Esophagus muscularis mucosa (tissue), 3 donors: ENCODE measurements at regions not wholly inside any gene's neighbourhood (a gene's known extent, or its start where the extent isn't known, plus 50 kb on each side); places are given as distances from the start of the nearest gene placed in this dataset.

Experiments used
- POLR2A ChIP-seq: fragments of 450-650 bp; IDR thresholded peaks from one replicate; pipeline ENCODE4 v1.6.1; 2017; ENCODE audit warnings: antibody characterized with exemption, moderate library complexity, mild to moderate bottlenecking, low read depth
- TF ChIP-seq, protein P1 (sequence below), 3 experiments: fragments of 200-600 bp in 2 of 3; fragments of 450-650 bp in 1 of 3; sonication (generic) in 2 of 3; IDR thresholded peaks; one replicate each; pipeline ENCODE4 v1.5.1; 2017 to 2019; ENCODE audit warnings: antibody characterized with exemption in 3 of 3, mild to moderate bottlenecking in 2 of 3, moderate library complexity in 1 of 3

DNA sequence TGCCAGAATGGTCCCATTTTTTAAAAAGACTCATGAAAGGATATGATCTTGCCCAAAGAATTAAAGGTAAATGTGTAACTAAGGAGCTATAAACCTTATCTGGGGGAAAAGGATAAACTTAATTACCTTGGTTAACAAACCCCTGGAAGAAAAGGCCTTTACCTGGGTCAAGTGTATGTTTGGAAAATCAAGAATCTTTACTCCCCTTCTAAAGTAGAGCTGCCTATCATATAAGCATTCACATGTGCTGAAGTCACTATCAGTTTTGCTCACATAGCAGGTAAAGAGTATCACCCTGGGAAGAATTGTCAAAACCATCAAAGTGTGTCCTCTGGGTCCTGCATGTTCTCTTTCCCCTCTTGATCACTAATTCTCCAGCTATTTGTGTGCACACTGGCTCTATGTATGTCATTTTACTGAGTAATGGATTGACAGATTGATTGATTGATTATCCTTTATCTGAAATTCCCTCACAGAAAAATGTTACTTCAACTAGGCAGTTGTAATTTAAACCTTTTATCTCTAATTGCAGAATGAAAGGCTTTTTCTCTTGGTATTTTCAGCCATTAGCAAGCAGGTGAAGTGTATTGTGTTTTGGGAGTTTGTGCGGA is 199.4 kb downstream of the NOL4 start:
- TF ChIP-seq, protein P1, sequence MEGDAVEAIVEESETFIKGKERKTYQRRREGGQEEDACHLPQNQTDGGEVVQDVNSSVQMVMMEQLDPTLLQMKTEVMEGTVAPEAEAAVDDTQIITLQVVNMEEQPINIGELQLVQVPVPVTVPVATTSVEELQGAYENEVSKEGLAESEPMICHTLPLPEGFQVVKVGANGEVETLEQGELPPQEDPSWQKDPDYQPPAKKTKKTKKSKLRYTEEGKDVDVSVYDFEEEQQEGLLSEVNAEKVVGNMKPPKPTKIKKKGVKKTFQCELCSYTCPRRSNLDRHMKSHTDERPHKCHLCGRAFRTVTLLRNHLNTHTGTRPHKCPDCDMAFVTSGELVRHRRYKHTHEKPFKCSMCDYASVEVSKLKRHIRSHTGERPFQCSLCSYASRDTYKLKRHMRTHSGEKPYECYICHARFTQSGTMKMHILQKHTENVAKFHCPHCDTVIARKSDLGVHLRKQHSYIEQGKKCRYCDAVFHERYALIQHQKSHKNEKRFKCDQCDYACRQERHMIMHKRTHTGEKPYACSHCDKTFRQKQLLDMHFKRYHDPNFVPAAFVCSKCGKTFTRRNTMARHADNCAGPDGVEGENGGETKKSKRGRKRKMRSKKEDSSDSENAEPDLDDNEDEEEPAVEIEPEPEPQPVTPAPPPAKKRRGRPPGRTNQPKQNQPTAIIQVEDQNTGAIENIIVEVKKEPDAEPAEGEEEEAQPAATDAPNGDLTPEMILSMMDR (IDR thresholded peaks at IDR 0.05): no peak
- TF ChIP-seq POLR2A: no peak
